HG02885 (cell line): ENCODE measurements at regions not wholly inside any gene's neighbourhood (a gene's known extent, or its start where the extent isn't known, plus 50 kb on each side); places are given as distances from the start of the nearest gene placed in this dataset.
A peak's percentile ranks its signal among the peaks of the same experiment; 100 is the strongest.

Experiments used
- ATAC-seq: cut with Tn5 transposase; IDR thresholded peaks from one replicate; pipeline ENCODE4 v1.9.1; 2021; ENCODE audit warnings: mild to moderate bottlenecking; ENCODE audit not compliant: unreplicated experiment, poor library complexity

DNA sequence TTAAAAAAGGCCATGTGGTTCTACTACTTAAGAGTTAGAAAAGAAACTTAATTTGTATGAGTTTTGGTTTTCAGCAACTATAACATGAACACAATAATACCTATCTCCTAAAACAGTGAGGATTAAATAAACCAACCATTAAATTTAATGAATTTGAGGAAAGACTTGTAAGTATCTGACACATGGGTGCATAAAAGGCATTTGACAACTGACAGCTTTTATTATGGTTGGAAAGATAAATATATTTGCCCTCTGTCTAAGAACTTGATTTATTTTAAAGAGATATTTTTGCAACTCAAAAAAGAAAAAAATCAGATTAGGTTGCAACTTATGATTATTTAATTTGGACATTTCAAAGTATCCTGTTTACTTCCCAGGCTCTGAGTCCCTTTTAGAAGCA lies 217.9 kb upstream of the EEA1 start:
- ATAC-seq, result no peak

DNA sequence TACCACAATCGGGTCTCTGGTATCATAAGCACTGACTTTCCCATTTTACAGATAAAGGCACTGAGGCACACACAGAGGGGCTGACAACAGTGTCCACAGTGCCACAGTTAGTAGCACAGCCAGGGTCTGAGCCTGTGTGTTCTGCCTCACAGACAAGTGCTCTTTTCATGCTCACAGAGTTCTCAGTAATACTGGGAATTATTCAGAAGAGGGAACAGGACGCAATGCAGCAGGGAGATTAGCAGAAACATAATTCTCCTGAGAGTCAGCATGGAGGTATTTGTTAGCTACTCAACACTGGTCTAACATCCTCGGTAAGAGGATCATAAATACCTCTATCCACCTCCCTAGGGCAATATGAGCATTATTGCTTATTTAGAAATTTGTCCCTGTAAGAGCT lies 219.3 kb upstream of the EEA1 start:
- no peak for ATAC-seq

DNA sequence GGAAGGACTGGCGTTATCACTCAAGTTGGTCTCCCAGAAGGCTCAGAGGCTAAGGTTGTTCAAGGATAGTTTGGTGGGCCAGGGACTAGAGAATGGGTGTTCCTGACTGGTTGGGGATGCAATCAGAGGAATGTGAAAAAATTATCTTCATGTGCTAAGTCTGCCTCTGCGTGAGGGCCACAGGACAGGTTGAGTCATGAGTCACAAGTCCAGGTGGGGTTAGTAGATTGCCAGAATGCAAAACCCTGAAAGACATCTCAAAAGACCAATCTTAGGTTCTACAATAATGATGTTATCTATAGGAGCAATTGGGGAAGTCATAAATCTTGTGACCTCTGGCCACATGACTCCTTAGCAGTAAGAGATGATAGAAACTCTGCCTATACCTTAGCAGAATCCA lies 220.1 kb upstream of the EEA1 start:
- no peak for ATAC-seq

DNA sequence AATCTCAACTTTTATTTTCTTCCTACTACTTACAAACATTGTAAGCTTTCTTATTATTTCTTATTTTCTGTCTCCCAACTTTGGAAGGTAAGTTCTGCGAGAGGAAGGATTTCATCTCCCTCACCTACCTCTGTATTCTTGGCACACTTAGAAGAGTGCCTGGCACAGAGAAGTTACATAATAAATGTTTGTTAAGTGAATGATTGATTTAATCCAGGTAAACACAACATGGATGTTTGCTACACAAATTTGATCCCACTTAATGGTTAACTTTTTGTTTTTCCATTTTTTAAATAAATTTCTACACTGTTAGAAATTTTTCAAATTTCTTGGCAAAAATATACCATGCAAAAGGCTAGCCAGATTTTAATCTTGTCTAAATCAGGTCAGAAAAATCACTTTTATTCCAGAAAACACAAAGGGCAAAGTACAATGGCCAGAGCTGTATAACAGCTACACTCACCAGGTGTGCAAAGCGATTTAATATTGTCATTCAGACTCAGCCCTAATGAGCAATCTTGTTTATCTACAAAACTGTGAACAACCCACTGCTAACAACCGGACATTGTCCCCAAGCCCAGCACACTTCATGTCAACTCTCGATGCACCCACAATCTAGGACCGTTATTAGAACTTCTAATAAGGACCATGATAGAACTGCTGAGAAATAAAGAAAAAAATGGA lies 222.1 kb upstream of the EEA1 start:
- ATAC-seq, result no peak

DNA sequence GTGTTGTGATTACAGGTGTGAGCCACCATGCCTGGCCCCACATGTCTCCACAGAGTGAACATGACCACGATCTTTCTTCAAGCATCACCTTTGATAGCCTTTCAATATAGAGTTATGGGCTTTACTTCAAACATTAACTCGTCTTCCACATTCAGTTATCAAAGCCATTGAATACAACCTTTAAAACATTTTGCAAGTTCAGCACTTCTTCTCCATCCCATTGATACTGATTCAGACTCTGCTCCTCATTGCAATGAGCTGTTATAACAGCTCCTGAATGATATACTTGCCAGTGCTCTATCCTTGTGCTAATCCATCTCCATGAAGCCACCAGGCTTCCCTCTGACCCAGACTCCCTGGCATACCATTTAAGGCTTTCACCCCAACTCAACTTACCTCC lies 223.5 kb upstream of the EEA1 start:
- no peak for ATAC-seq

DNA sequence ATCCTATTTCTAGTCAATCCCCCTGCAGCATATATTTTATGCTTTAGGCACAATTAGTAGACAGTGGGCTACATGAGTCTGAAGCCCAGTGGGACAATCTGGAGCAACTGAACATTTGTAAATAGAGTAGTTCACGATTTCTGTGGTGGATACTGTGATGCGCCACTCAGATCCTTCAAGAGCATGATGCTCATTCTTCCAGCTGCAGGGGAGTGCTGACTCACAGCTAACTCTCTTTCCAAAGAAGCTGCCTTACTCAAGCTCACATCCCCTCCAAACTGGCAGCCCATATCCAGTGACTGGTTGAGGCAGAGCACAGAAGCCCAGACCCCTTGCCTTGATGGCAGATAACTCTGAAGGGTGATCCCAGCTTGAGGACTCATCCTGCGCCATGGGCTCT lies 224.2 kb upstream of the EEA1 start:
- no peak for ATAC-seq

DNA sequence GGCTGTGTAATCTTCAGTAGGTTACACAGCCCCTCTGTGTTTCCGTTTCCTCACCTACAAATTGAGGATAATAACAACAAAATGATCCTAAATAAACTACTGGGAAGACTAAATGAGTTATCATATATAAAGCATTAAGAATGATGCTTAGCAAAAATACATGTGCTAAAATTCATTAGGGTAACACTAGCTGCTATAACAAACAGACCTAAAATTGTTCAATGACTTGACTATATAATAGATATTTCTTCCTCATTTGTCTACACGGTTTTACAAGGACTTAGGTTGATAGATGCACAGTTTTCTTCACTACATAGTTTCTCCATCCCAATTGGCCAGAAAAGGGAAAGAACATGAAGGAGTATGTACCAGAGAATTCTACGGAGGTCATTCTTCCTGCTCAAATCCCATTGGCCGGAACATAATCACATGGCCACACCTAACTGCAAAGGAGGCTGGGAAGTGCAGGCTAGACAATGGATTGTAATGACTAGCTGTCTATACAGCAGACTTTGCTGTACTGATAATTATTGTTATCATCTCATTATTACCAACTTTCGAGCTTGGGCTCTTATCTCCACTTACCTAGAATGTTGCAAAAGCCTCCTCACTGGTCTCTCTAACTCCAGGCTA lies 223.5 kb upstream of the NUDT4 start:
- no peak for ATAC-seq

DNA sequence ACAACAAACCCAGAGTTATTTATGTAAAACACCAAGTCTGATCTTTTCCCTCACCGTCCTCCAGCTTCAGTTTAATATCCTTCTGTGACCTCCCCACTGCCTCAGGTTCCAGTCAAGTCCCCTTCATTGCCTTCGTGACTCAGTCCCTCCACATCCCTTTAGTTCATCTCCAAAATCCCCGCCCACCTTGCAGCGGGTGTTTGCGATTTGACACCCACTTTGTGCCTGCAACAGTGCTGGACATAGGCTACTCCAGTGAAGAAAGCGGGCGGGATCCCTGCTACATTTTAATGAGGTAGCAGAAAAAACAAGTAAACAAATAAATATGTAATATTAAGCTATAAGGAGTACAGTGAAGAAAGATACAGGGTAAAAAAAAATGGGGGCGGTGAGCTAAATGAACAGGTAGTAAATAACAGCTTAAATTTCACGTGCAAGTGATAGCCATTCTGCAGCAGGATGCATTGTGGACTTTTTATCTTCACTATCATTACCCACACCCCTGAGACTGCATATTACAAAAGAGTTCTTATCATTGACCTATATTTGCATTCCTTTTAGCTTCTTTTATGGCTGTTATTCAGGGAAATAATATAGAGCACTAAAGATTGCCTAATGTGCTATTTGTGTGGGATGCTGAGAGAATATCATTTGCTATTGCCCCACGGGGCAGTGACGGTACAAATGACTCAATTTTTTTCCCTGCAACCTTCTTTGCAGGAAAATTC lies 222.8 kb upstream of the NUDT4 start:
- ATAC-seq, result no peak

DNA sequence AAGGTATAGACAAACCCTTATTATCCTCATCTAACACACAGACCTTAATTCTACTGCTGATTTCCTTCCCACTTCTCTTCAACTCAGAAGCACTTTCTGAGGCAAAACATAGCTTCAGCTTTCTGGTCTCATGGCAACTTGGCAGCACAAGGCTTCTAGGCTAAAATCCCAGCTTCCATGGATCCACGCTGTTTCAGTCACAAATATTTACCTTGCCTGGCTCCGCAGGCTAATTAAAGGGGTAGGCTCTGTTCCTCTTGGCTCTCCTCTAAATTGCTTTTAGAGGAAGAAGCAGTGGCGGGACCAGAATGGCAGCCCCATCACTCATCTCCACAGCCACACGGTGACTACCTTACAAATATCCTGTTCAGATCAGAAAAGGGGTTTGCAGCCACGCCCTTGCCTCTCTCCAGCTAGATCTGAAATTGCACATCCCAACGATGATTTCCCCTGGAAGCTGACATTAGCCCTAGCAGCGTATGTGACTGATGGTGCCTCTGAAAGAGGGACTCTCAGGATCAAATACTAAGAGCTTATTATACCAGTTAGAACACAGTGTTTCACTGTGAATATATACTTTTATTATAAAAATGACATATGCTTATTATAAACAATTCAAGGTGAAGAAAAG lies 221.5 kb upstream of the NUDT4 start:
- no peak for ATAC-seq

DNA sequence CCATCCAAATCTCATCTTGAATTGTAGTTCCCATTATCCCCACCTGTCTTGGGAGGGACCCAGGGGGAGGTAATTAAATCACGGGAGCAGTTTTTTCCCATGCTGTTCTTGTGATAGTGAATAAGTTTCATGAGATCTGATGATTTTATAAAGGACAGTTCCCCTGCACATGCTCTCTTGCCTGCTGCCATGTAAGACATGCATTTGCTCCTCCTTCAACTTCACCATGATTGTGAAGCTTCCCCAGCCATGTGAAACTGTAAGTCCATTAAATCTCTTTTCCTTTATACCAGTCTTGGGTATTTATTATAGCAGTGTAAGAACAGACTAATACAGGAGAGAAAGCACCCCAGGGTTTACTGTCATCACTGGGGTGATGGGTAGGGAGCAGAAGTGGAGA lies 220.4 kb upstream of the NUDT4 start:
- no peak for ATAC-seq

DNA sequence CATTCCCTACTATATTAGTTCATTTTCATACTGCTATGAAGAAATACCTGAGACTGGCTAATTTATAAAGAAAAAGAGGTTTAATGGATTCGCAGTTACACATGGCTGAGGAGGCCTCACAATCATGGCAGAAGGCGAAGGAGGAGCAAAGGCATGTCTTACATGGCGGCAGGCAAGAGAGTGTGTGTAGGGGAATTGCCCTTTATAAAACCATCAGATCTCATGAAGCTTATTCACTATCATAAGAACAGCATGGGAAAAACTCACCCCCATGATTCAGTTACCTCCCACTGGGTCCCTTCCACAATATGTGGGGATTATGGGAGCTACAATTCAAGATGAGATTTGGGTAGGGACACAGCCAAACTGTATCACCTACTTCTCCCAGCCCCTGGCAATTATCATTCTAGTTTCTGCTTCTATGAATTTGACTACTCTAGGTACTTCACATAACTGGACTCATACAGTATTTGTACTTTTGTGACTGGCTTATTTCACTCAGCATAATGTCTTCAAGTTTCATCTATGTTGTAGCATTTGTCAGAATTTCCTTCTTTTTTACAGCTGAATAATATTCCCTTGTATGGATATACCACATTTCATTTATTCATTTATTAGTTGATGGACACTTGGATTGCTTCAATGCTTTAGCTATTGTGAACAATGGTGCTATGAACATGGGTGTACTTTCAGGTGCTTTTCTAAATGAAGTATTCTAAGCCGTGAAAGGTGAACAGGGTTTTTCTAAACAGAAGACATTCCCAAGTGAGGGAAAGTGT lies 219.5 kb upstream of the NUDT4 start:
- no peak for ATAC-seq

DNA sequence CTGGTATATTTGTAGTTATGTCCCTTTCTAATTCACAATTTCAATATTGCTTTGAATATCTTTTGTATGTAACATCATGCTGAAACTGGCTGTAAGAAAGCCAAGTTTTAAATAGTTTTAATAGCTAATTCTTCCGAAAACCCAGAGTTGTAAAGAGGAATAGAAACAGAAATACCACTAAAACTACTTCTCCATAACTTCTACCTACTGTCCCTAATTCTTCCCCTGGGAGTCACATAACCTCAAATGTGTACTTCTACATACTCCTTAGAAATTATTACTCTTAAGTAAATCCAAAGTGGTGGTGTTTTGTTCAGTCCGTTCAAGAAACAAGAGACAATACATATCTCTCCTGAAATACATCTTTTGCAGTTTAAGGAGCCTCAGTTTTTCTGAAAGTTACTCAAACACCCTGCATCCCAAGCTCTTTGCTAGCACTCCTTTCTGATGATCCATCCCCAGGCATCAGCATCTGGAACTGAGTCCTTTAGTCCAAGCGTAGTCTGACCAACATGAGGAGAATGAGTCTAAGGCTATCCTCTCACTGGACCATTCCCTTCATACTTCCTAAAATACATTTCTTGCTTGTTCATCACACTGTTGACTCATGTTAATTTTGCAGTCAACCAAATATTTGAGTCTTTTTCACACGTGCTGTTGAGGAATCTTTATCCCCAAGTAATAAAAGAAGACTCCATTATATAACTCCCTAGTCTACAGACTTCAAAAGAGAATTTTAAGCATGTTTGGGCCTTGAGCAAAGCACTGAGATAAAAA lies 214.3 kb upstream of the NUDT4 start:
- no peak for ATAC-seq

DNA sequence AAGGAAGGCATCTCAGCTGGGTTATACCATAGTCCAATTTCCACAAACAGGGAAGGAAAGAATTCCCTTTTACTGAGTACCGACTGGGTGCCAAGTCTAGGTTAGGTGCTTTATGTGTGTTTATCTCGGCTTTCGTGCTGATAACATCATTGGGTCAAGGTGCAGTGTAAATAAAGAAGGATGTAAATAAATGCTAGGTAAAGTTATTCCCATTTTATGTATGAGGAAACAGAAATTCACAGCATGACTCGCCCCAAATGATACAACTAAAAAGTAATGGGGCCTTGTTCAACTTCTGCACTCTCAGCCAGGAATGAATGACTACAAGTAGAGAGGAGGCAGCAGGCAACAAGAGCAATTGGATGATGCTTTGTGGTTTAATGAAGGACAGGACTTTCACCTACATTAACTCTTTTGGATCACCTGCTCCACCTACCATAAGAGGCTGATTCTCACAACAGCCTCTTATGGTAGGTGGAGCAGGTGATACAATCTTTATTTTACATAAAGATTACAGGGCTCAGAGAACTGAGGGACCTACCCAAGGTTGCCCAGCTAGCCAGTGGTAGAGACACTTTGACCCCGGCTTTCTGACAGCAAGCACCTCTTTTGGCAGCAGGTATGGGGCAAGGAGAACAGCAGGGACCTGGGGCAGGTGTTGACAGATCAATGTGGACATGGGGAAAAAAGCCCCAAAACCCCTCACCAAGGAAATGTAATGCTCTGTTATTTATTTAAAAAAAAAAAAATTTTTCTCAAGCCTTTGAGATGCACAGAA lies 213.4 kb upstream of the NUDT4 start:
- no peak for ATAC-seq

DNA sequence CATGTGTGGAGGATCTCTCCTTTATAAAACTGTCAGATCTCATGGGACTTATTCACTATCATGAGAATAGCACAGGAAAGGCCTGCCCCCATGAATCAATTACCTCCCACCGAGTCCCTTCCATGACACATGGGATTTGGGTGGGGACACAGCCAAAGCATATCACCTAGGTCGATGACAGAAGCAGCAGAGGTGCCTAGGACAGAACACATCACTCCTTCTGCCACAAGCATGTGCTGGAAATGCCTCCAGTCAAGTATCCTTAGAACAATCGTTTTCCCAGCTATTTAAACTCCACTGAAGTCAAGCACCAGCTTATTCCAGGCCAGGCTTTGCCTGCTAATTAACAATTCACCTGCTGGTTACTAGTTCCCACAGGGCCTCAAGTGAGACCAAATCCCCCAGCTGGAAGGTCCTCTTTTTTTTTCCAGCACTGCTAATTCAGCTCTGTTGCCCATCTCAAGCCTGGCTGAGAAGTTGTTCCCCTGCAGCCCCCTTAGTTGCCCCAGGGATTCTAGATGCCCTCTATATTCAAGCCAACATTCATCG lies 212.3 kb upstream of the NUDT4 start:
- ATAC-seq, result no peak

DNA sequence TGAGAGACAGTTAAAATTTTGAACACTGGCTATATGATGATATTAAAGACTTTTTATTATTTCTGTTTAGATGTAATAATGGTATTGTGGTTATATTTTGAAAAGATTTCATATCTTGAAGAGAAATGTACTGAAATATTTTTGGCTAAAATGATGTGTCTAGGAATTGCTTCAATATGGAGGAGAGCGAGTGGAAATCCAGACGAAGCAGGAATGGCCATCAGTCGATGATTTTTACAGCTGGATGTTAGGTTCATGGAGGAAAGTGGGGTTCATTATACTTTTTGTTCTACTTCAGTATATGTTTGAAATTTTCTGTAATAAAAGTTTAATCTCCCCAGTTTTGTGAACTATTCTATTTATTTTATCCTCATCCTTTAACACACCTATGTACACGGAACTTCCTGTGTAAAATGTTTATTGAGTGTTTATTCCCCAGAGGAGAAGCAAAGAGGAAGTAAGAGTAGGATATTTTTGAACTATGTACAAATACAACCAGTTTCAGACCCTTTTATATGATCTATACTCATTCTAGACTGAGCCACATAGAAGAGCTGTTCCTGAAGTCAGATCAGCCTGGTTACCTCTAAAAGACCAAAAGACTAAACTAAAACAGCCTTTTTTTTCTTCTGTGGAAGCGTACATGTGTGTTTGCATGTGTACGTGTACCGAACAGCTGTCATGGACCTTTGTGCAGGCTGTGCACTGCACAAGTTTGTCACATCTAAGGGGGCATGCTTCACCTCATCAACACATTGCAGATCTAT lies 211.0 kb upstream of the NUDT4 start:
- ATAC-seq, result peak; percentile 78

DNA sequence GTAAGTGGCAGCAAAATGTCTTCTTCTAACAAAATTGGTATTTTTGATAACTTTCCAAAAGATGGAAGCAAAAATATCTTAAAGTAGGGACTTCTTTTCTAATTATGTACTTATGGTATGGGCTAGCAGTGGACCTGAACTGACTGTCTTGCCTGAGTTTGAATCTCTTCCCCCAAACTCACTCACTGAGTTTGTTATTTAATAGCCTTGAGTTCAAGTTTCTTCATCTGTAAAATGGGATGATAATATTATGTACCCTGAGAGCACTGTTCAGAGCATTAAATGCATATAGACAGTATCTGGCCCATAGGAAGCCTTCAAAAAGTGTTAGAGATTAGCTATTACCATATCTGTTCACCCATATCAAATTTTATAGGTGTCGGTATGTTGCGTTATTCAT lies 210.4 kb upstream of the NUDT4 start:
- ATAC-seq, result no peak

DNA sequence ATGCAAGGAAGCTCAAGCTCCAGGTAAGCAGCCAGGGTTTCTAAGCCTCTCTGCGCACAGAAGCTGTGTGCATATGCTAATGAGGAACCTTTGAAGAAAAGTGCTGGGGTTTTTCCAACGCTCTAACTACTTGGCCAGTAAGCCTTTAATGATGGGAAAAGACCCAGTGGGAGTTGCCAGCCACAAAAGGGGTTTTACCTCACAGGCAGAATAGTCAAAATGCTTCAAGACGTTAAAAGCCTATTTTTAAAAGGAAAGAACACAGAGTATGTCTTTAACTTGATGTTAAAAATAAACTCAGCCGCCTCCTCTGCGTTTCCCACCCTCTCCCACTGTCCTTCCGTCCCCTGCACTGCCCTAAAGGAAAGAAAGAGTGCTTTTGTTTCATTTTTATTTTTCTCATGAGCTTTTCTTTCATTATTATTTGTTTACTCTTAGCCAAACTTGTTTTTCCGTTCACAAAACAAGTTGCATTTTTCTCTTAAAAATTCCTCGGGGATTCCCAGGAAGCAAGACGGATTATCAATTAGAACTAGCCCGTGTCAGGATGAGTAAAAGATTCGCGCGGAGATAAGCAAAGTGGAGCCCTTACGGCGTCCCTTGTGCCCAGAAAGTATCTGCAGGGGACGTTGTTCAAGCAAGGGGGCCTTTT lies 209.8 kb upstream of the NUDT4 start:
- peak; percentile 64 for ATAC-seq

DNA sequence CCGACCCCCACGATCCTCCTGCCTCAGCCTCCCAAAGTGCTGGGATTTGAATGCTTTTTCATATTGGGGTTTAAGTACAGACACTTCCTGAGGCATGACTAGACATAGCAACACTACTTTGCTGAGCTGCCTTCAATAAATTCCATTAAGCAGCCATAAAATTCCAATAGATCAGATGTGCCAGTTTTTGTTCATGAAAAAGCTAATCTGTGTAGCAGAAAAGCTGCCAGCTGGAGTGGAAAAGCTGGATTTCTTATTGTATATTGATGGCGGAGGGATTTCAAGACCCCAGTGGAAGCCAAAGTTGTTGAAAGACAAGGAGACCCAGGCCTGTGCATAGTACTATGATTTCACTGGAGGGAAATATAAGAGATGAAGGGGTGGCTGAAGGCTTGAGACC lies 209.0 kb upstream of the NUDT4 start:
- ATAC-seq, result no peak
